PC-9 (cell line): ENCODE measurements at regions not wholly inside any gene's neighbourhood (a gene's known extent, or its start where the extent isn't known, plus 50 kb on each side); places are given as distances from the start of the nearest gene placed in this dataset.

Experiments
- BruUV-seq: library from RNA; stranded (reverse); fragments of 400-500 nt; replicated peaks from 2 replicates; lab custom pipeline; 2021; lab: Mats Ljungman, UMichigan
- CTCF ChIA-PET: fragments of 300-600 bp; sonication (Branson Sonifier 250); formaldehyde crosslinking; loops from one replicate; lab custom pipeline; 2022; ENCODE audit warnings: antibody characterized with exemption; lab: Charles Lee
- POLR2A ChIA-PET: fragments of 300-600 bp; sonication (Branson Sonifier 250); formaldehyde crosslinking; loops from one replicate; lab custom pipeline; 2022; ENCODE audit warnings: antibody characterized with exemption; ENCODE audit not compliant: unreplicated experiment; lab: Charles Lee
- DNase-seq, 2 experiments: peaks; one replicate each; pipeline versions ENCODE4 v3.0.0 to v3.0.0-alpha.2; 2015 to 2022; ENCODE audit warnings: mixed read lengths in 1 of 2
- H2AFZ ChIP-seq: fragments of 200-600 bp; sonication (generic); 2 replicates; pipeline ENCODE4 v1.8.1; 2017; ENCODE audit warnings: antibody characterized with exemption
- H3F3A ChIP-seq: fragments of 200-600 bp; sonication (generic); 2 replicates; pipeline ENCODE4 v1.8.1; 2017; ENCODE audit warnings: antibody characterized with exemption, mild to moderate bottlenecking, low read depth; ENCODE audit not compliant: insufficient read depth
- H3K27ac ChIP-seq: fragments of 200-600 bp; sonication (generic); 2 replicates; pipeline ENCODE4 v1.6.1; 2016; ENCODE audit warnings: mixed run types
- H3K27me3 ChIP-seq: fragments of 200-600 bp; sonication (generic); 2 replicates; pipeline ENCODE4 v1.6.1; 2016; ENCODE audit warnings: low read depth, mixed run types; ENCODE audit not compliant: insufficient read depth
- H3K36me3 ChIP-seq: fragments of 200-600 bp; sonication (generic); 2 replicates; pipeline ENCODE4 v1.6.1; 2016; ENCODE audit warnings: low read depth, mixed run types
- H3K4me1 ChIP-seq: fragments of 200-600 bp; sonication (generic); replicated peaks from 2 replicates; pipeline ENCODE4 v1.6.1; 2016; ENCODE audit warnings: mixed run types; ENCODE audit not compliant: insufficient read depth
- H3K4me2 ChIP-seq: fragments of 200-600 bp; sonication (generic); 2 replicates; pipeline ENCODE4 v1.6.1; 2017; ENCODE audit warnings: mixed run types
- H3K4me3 ChIP-seq: fragments of 200-600 bp; sonication (generic); 2 replicates; pipeline ENCODE4 v1.6.1; 2016; ENCODE audit warnings: mixed run types
- H3K79me2 ChIP-seq: fragments of 200-600 bp; sonication (generic); 2 replicates; pipeline ENCODE4 v1.6.1; 2017; ENCODE audit warnings: low read depth, mixed run types
- H3K9me2 ChIP-seq: fragments of 200-600 bp; sonication (generic); 2 replicates; pipeline ENCODE4 v1.8.1; 2017; ENCODE audit warnings: mild to moderate bottlenecking; ENCODE audit not compliant: insufficient read depth
- H3K9me3 ChIP-seq: fragments of 200-600 bp; sonication (generic); 2 replicates; pipeline ENCODE4 v1.8.1; 2016; ENCODE audit warnings: low read depth; ENCODE audit not compliant: insufficient read depth
- H4K20me1 ChIP-seq: fragments of 200-600 bp; sonication (generic); 2 replicates; pipeline ENCODE4 v1.8.1; 2017; ENCODE audit not compliant: insufficient read depth
- EZH2 ChIP-seq: fragments of 200-600 bp; sonication (generic); IDR thresholded peaks from 2 replicates; pipeline ENCODE4 v1.8.0; 2017; ENCODE audit warnings: antibody characterized with exemption, low read depth
- intact Hi-C: fragments of 100-400 bp; cut with micrococcal nuclease; formaldehyde crosslinking; loops from one replicate; pipeline ENCODE4 v1.10.0; 2022; ENCODE audit not compliant: unreplicated experiment
- TF ChIP-seq, protein P1 (sequence below): fragments of 200-600 bp; sonication (generic); conservative IDR thresholded peaks from 2 replicates; pipeline ENCODE4 v1.6.1; 2017; ENCODE audit warnings: mixed run types, antibody characterized with exemption, mild to moderate bottlenecking, moderate library complexity

GRCh38 chr2:16019060-16019480, 78.7 kb downstream of the MYCN start:
- ChIA-PET CTCF (no interaction called here), POLR2A (no interaction called here)
- no peak overlapping the region for H3K4me2 ChIP-seq
- no peak overlapping the region for H2AFZ ChIP-seq
- H3F3A ChIP-seq, result no peaks in the 10 kb centered on the region
- BruUV-seq, result no TSS peak
- intact Hi-C loops, result no loop called here
- H3K4me3 ChIP-seq, result no peak overlapping the region
- no peaks in the 10 kb centered on the region for H3K79me2 ChIP-seq
- no peak overlapping the region for H3K27ac ChIP-seq
- no peak for TF ChIP-seq EZH2
- TF ChIP-seq, protein P1, sequence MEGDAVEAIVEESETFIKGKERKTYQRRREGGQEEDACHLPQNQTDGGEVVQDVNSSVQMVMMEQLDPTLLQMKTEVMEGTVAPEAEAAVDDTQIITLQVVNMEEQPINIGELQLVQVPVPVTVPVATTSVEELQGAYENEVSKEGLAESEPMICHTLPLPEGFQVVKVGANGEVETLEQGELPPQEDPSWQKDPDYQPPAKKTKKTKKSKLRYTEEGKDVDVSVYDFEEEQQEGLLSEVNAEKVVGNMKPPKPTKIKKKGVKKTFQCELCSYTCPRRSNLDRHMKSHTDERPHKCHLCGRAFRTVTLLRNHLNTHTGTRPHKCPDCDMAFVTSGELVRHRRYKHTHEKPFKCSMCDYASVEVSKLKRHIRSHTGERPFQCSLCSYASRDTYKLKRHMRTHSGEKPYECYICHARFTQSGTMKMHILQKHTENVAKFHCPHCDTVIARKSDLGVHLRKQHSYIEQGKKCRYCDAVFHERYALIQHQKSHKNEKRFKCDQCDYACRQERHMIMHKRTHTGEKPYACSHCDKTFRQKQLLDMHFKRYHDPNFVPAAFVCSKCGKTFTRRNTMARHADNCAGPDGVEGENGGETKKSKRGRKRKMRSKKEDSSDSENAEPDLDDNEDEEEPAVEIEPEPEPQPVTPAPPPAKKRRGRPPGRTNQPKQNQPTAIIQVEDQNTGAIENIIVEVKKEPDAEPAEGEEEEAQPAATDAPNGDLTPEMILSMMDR, result no peak
- no peaks in the 10 kb centered on the region for H3K36me3 ChIP-seq
- H3K4me1 ChIP-seq, result no peaks in the 10 kb centered on the region
- no peaks in the 10 kb centered on the region; the same call in 1 of the 2 replicates for H4K20me1 ChIP-seq
- H3K9me2 ChIP-seq, result no peaks in the 10 kb centered on the region
- H3K9me3 ChIP-seq, result no peaks in the 10 kb centered on the region
- peaks cover 41% of the 10 kb centered on the region for H3K27me3 ChIP-seq
- DNase-seq, result no peak

DNA sequence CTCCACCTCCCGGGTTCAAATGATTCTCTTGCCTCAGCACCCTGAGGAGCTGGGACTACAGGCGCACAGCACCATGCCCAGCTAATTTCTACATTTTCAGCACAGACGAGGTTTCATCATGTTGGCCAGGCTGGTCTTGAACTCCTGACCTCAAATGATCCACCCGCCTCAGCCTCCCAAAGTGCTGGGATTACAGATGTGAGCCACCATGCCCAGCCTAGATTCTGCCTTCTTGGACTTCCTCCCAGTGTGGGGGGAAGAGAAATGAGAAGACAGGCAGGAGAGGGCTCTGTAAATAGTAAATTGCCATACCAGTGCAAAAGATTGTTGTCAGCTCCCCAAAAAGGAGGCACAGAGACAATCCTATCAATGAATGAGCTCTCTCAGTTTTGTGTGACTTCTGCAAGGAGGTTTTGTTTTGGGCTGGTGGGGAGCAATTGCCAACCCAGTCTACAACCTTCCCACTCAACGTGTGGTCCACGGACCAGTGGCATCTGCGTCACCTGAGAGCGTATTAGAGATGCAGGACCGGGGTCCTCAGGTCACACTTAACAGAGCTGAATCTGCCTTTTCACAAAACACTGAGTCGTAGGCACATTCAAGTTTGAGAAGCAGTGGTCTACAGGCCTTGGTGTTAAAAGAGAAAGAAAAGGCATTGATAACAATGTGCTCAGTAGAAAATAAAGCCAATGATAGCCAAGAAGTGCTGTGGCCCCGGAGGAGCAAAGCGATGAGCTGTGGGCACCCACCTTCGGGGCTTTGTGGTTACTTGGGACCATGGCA, 78.1 kb downstream of the MYCN start:
- H3K4me3 ChIP-seq, result no peak overlapping the region

GRCh38 chr2:16016282-16016681, 75.9 kb downstream of the MYCN start:
- Histone ChIP-seq H3K4me1 (no peaks in the 10 kb centered on the region), H4K20me1 (no peaks in the 10 kb centered on the region), H3K27ac (no peak overlapping the region), H3K4me3 (no peak overlapping the region), H3K4me2 (no peak overlapping the region), H3K9me3 (no peaks in the 10 kb centered on the region), H3K79me2 (no peaks in the 10 kb centered on the region), H3K27me3 (peaks cover 37% of the 10 kb centered on the region), H3F3A (no peaks in the 10 kb centered on the region), H2AFZ (no peak overlapping the region), H3K9me2 (no peaks in the 10 kb centered on the region), H3K36me3 (no peaks in the 10 kb centered on the region)
- intact Hi-C loops, result no loop called here
- TF ChIP-seq, protein P1, result no peak
- TF ChIP-seq EZH2, result no peak
- CTCF ChIA-PET, result no interaction called here
- no TSS peak for BruUV-seq
- DNase-seq, result no peak
- POLR2A ChIA-PET, result no interaction called here

More for the DNA sequence above, 78.1 kb downstream of the MYCN start:
- intact Hi-C loops, result no loop called here
- BruUV-seq, result no TSS peak
- ChIA-PET POLR2A (no interaction called here), CTCF (no interaction called here)
- Histone ChIP-seq H3K36me3 (no peaks in the 10 kb centered on the region), H3K9me3 (no peaks in the 10 kb centered on the region), H3K27me3 (peaks cover 43% of the 10 kb centered on the region), H2AFZ (no peak overlapping the region), H4K20me1 (no peaks in the 10 kb centered on the region; the same call in 1 of the 2 replicates), H3K27ac (no peak overlapping the region), H3F3A (no peaks in the 10 kb centered on the region), H3K9me2 (no peaks in the 10 kb centered on the region), H3K79me2 (no peaks in the 10 kb centered on the region), H3K4me2 (no peak overlapping the region), H3K4me1 (no peaks in the 10 kb centered on the region)
- TF ChIP-seq, protein P1, result no peak
- no peak for TF ChIP-seq EZH2
- no peak for DNase-seq
